SK-N-SH (cell line): ENCODE measurements at regions not wholly inside any gene's neighbourhood (a gene's known extent, or its start where the extent isn't known, plus 50 kb on each side); places are given as distances from the start of the nearest gene placed in this dataset.

Experiments
- CTCF ChIA-PET: fragments of 300-600, 350-600 bp; formaldehyde crosslinking; extraction: SDS; loops from one replicate; lab custom pipeline; 2021; lab: Yijun Ruan, JAX
- POLR2A ChIA-PET: fragments of 350-600 bp; sonication (Branson Sonifier 250); formaldehyde crosslinking; extraction: SDS; loops from one replicate; lab custom pipeline; 2020; ENCODE audit warnings: antibody characterized with exemption, inconsistent platforms; lab: Yijun Ruan, JAX
- DNase-seq: peaks from one replicate; pipeline ENCODE4 v3.0.0; 2012
- H2AFZ ChIP-seq: fragments of 200-600 bp; sonication (generic); 2 replicates; pipeline ENCODE4 v1.8.1; 2016; ENCODE audit warnings: antibody characterized with exemption, mild to moderate bottlenecking, low read depth
- H3F3A ChIP-seq: fragments of 200-600 bp; sonication (generic); replicated peaks from 2 replicates; pipeline ENCODE3; 2016; ENCODE audit warnings: antibody characterized with exemption, mild to moderate bottlenecking; ENCODE audit not compliant: insufficient read depth
- H3K27ac ChIP-seq, 2 experiments: fragments of 200-500 bp in 1 of 2; fragments of 200-600 bp in 1 of 2; sonication (Bioruptor generic) in 1 of 2; sonication (generic), shearing (Covaris generic) in 1 of 2; 2 replicates each; pipeline versions ENCODE4 v1.5.1 to v1.6.1; 2014 to 2016; ENCODE audit warnings: low read depth in 2 of 2, inconsistent platforms in 1 of 2, low read length in 1 of 2, mild to moderate bottlenecking in 1 of 2, mixed read lengths in 1 of 2
- H3K27me3 ChIP-seq: fragments of 200-600 bp; sonication (generic), shearing (Covaris generic); 2 replicates; pipeline ENCODE4 v1.6.1; 2016; ENCODE audit warnings: mixed run types; ENCODE audit not compliant: insufficient read depth
- H3K36me3 ChIP-seq, 2 experiments: fragments of 200-500 bp in 1 of 2; fragments of 200-600 bp in 1 of 2; sonication (Bioruptor generic) in 1 of 2; sonication (generic) in 1 of 2; replicated peaks in 1 of 2; 2 replicates each; pipeline versions ENCODE3 to v1.5.1; 2014 to 2016; ENCODE audit warnings: low read length in 1 of 2, mild to moderate bottlenecking in 1 of 2; ENCODE audit not compliant: insufficient read depth in 2 of 2, control insufficient read depth in 1 of 2
- H3K4me1 ChIP-seq, 2 experiments: fragments of 200-500 bp in 1 of 2; fragments of 200-600 bp in 1 of 2; sonication (Bioruptor generic) in 1 of 2; sonication (generic), shearing (Covaris generic) in 1 of 2; 2 replicates each; pipeline versions ENCODE4 v1.5.1 to v1.6.1; 2014 to 2016; ENCODE audit warnings: low read depth in 1 of 2, low read length in 1 of 2, mixed run types in 1 of 2; ENCODE audit not compliant: insufficient read depth in 2 of 2, control insufficient read depth in 1 of 2
- H3K4me2 ChIP-seq: fragments of 200-600 bp; sonication (generic), shearing (Covaris generic); 2 replicates; pipeline ENCODE4 v1.6.1; 2017; ENCODE audit warnings: mixed run types
- H3K4me3 ChIP-seq, 2 experiments: fragments of 200-500 bp in 1 of 2; fragments of 200-600 bp in 1 of 2; sonication (Bioruptor generic) in 1 of 2; sonication (generic), shearing (Covaris generic) in 1 of 2; 2 replicates each; pipeline versions ENCODE4 v1.5.1 to v1.8.1; 2014 to 2016; ENCODE audit warnings: low read depth in 2 of 2, inconsistent platforms in 1 of 2, low read length in 1 of 2, mild to moderate bottlenecking in 1 of 2, mixed read lengths in 1 of 2, moderate library complexity in 1 of 2
- H3K79me2 ChIP-seq: fragments of 200-600 bp; sonication (generic); 2 replicates; pipeline ENCODE4 v1.8.1; 2017; ENCODE audit warnings: mild to moderate bottlenecking; ENCODE audit not compliant: insufficient read depth
- H3K9ac ChIP-seq: fragments of 200-600 bp; sonication (generic); 2 replicates; pipeline ENCODE4 v1.6.1; 2017; ENCODE audit warnings: mixed run types
- H3K9me2 ChIP-seq: fragments of 200-600 bp; sonication (generic); 2 replicates; pipeline ENCODE4 v1.6.1; 2017; ENCODE audit warnings: mixed run types
- H3K9me3 ChIP-seq: fragments of 200-600 bp; sonication (generic); 2 replicates; pipeline ENCODE4 v1.6.1; 2017; ENCODE audit warnings: mixed run types, mild to moderate bottlenecking, moderate library complexity
- H4K20me1 ChIP-seq: fragments of 200-600 bp; sonication (generic); 2 replicates; pipeline ENCODE4 v1.6.1; 2017; ENCODE audit warnings: mild to moderate bottlenecking, mixed run types; ENCODE audit not compliant: insufficient read depth
- CHD2 ChIP-seq: fragments of 150-350 bp; IDR thresholded peaks from 2 replicates; pipeline ENCODE4 v1.6.1; 2018; ENCODE audit warnings: low read length; ENCODE audit not compliant: partially characterized antibody
- IRF3 ChIP-seq: fragments of 150-350 bp; IDR thresholded peaks from 2 replicates; pipeline ENCODE4 v1.6.1; 2016; ENCODE audit warnings: mild to moderate bottlenecking, low read depth, low read length
- JUND ChIP-seq: IDR thresholded peaks from 2 replicates; pipeline ENCODE4 v1.4.0; 2012
- MEF2A ChIP-seq: IDR thresholded peaks from 2 replicates; pipeline ENCODE4 v1.4.0; 2012; ENCODE audit warnings: low read depth, borderline replicate concordance
- MXI1 ChIP-seq: IDR thresholded peaks from 2 replicates; pipeline ENCODE4 v1.6.1; 2012; ENCODE audit warnings: mild to moderate bottlenecking, low read depth, low read length, improper control_type of control experiment
- NFIC ChIP-seq: IDR thresholded peaks from 2 replicates; pipeline ENCODE4 v1.4.0; 2012; ENCODE audit warnings: borderline replicate concordance
- NRF1 ChIP-seq: IDR thresholded peaks from 2 replicates; pipeline ENCODE4 v1.6.1; 2012; ENCODE audit warnings: low read depth, mild to moderate bottlenecking, low read length
- RAD21 ChIP-seq: IDR thresholded peaks from 2 replicates; pipeline ENCODE4 v1.6.1; 2012; ENCODE audit warnings: mild to moderate bottlenecking, low read length
- RXRA ChIP-seq: IDR thresholded peaks from 2 replicates; pipeline ENCODE4 v1.4.0; 2012; ENCODE audit warnings: low read depth, mild to moderate bottlenecking, borderline replicate concordance
- SIN3A ChIP-seq: IDR thresholded peaks from 2 replicates; pipeline ENCODE4 v1.6.1; 2012; ENCODE audit warnings: low read depth, mild to moderate bottlenecking, low read length, moderate library complexity, borderline replicate concordance
- SMC3 ChIP-seq: IDR thresholded peaks from 2 replicates; pipeline ENCODE4 v1.6.1; 2012; ENCODE audit warnings: low read depth, low read length, improper control_type of control experiment
- TCF12 ChIP-seq: IDR thresholded peaks from 2 replicates; pipeline ENCODE4 v1.4.0; 2012
- YY1 ChIP-seq: IDR thresholded peaks from 2 replicates; pipeline ENCODE4 v1.4.0; 2012; ENCODE audit warnings: low read depth, mild to moderate bottlenecking
- ZBTB33 ChIP-seq: IDR thresholded peaks from 2 replicates; pipeline ENCODE4 v1.4.0; 2012; ENCODE audit warnings: low read depth, borderline replicate concordance
- WGBS: methylation state at CpG from one replicate; pipeline ENCODE4 v1.1.6; 2017; ENCODE audit warnings: low lambda C conversion rate; 5-methylcytosine and 5-hydroxymethylcytosine counted together
- TF ChIP-seq, protein P1 (sequence below): fragments of 150-350 bp; IDR thresholded peaks from 2 replicates; pipeline ENCODE4 v1.6.1; 2017; ENCODE audit warnings: antibody characterized with exemption, low read length, low read depth, borderline replicate concordance
- TF ChIP-seq, protein P2 (sequence below): IDR thresholded peaks from 2 replicates; pipeline ENCODE4 v1.4.0; 2012; ENCODE audit warnings: low read depth, borderline replicate concordance
- TF ChIP-seq, protein P3 (sequence below): IDR thresholded peaks from 2 replicates; pipeline ENCODE4; 2012

DNA sequence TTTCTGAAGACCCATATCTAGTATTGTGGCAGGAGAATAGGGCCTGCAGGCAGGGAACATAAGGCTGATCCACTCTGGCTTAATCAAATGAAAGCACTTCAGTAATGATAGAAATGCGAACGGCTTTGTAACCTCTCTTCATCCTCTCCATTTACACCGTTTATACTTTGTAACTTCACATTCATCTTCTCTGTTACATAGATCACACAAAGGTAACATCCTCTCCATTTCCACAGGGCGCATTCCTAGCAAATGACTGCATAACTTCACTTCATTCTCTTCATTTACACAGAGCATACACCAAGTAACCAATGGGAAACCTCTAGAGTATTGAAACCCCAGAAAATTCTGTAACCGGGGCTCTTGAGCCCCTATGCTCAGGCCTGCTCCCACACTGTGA is 65.5 kb upstream of the SLC34A2 start (continued):
- TF ChIP-seq, protein P1, sequence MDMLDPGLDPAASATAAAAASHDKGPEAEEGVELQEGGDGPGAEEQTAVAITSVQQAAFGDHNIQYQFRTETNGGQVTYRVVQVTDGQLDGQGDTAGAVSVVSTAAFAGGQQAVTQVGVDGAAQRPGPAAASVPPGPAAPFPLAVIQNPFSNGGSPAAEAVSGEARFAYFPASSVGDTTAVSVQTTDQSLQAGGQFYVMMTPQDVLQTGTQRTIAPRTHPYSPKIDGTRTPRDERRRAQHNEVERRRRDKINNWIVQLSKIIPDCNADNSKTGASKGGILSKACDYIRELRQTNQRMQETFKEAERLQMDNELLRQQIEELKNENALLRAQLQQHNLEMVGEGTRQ, result no peak
- TF ChIP-seq SIN3A, result no peak
- no peak for TF ChIP-seq MEF2A
- TF ChIP-seq ZBTB33, result no peak
- TF ChIP-seq, protein P2, sequence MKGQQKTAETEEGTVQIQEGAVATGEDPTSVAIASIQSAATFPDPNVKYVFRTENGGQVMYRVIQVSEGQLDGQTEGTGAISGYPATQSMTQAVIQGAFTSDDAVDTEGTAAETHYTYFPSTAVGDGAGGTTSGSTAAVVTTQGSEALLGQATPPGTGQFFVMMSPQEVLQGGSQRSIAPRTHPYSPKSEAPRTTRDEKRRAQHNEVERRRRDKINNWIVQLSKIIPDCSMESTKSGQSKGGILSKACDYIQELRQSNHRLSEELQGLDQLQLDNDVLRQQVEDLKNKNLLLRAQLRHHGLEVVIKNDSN, result no peak
- TF ChIP-seq NFIC, result no peak
- no peak for TF ChIP-seq TCF12
- TF ChIP-seq IRF3, result no peak
- no peak for TF ChIP-seq RXRA
- TF ChIP-seq SMC3, result no peak
- TF ChIP-seq NRF1, result no peak

DNA sequence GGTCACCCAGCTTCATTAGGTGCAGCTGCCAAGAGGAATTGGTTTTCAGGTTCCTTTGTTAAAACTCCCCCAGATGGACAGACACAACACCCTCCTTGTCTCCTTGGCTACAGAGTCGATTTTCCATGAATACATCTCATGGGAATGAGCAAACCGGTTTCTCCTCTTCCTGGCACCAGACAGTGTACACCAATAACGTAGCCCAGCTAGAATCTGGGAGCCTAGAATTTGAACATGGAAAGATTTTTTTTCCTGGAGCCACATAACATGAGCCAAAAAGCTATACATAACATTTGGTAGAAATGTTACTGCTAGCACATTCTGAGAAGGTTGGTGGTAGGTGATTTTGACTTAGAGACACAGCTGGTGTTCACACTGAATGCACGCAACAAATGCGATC is 62.9 kb upstream of the SLC34A2 start:
- CTCF ChIA-PET, result no interaction called here
- no peak overlapping the region for H3K4me2 ChIP-seq
- H3K9ac ChIP-seq, result no peak overlapping the region
- no peak for DNase-seq
- H3K4me3 ChIP-seq, result no peak overlapping the region
- no peaks in the 10 kb centered on the region for H4K20me1 ChIP-seq
- H3K4me1 ChIP-seq, result no peaks in the 10 kb centered on the region
- H2AFZ ChIP-seq, result no peak overlapping the region
- H3K9me3 ChIP-seq, result no peaks in the 10 kb centered on the region
- H3K27me3 ChIP-seq, result no peaks in the 10 kb centered on the region; the same call in 1 of the 2 replicates
- no peak overlapping the region for H3K27ac ChIP-seq
- TF ChIP-seq YY1 (no peak), MXI1 (no peak), ZBTB33 (no peak), JUND (no peak), SMC3 (no peak), RAD21 (no peak), CHD2 (no peak)
- TF ChIP-seq, protein P1, result no peak
- TF ChIP-seq, protein P3, sequence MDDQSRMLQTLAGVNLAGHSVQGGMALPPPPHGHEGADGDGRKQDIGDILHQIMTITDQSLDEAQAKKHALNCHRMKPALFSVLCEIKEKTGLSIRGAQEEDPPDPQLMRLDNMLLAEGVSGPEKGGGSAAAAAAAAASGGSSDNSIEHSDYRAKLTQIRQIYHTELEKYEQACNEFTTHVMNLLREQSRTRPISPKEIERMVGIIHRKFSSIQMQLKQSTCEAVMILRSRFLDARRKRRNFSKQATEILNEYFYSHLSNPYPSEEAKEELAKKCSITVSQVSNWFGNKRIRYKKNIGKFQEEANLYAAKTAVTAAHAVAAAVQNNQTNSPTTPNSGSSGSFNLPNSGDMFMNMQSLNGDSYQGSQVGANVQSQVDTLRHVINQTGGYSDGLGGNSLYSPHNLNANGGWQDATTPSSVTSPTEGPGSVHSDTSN, result no peak
- no peaks in the 10 kb centered on the region for H3F3A ChIP-seq
- WGBS, result 19% methylated on average over 5 of the region's 5 CpGs
- H3K36me3 ChIP-seq, result no peaks in the 10 kb centered on the region
- no peaks in the 10 kb centered on the region for H3K79me2 ChIP-seq
- no peaks in the 10 kb centered on the region for H3K9me2 ChIP-seq
- POLR2A ChIA-PET, result no interaction called here
